SK-N-SH treated with all-trans-retinoic acid at 6 μM for 48 hours (cell line): ENCODE measurements at regions not wholly inside any gene's neighbourhood (a gene's known extent, or its start where the extent isn't known, plus 50 kb on each side); places are given as distances from the start of the nearest gene placed in this dataset.

ENCODE experiments used
- ATAC-seq: fragments of 200-7000 bp; cut with Tn5 transposase; 3 replicates; pipeline ENCODE4 v1.9.1; 2020; ENCODE audit warnings: mild to moderate bottlenecking, moderate library complexity
- ARNTL ChIP-seq: fragments of 450-650 bp; formaldehyde crosslinking; IDR thresholded peaks from 2 replicates; pipeline ENCODE4 v1.5.0; 2020; ENCODE audit warnings: low read depth, mild to moderate bottlenecking, moderate library complexity, borderline replicate concordance
- BACH2 ChIP-seq: fragments of 250-450 bp; sonication (Bioruptor Pico); IDR thresholded peaks from 2 replicates; pipeline ENCODE4 v1.9.0; 2021; ENCODE audit warnings: mild to moderate bottlenecking, borderline replicate concordance
- CREB5 ChIP-seq: fragments of 250-450 bp; sonication (Bioruptor Pico); IDR thresholded peaks from 2 replicates; pipeline ENCODE4 v1.5.1; 2020; ENCODE audit warnings: low read depth, mild to moderate bottlenecking, moderate library complexity
- CSDC2 ChIP-seq: fragments of 250-450 bp; sonication (Bioruptor Pico); IDR thresholded peaks from 2 replicates; pipeline ENCODE4 v1.5.0; 2020; ENCODE audit warnings: mild to moderate bottlenecking, moderate library complexity
- ESRRG ChIP-seq: fragments of 250-450 bp; sonication (Bioruptor Pico); IDR thresholded peaks from 2 replicates; pipeline ENCODE4 v1.6.1; 2021; ENCODE audit warnings: mild to moderate bottlenecking
- GLIS3 ChIP-seq: fragments of 250-450 bp; sonication (Bioruptor Pico); IDR thresholded peaks from 2 replicates; pipeline ENCODE4 v1.5.0; 2020; ENCODE audit warnings: mild to moderate bottlenecking, moderate library complexity
- ISL1 ChIP-seq: fragments of 250-450 bp; sonication (Bioruptor Pico); IDR thresholded peaks from 2 replicates; pipeline ENCODE4 v2.1.2; 2022; ENCODE audit warnings: mild to moderate bottlenecking, moderate library complexity
- OSR1 ChIP-seq: fragments of 250-450 bp; sonication (Bioruptor Pico); IDR thresholded peaks from 2 replicates; pipeline ENCODE4 v1.8.0; 2022; ENCODE audit warnings: moderate library complexity, mild to moderate bottlenecking, inconsistent platforms
- RARB ChIP-seq: fragments of 250-450 bp; sonication (Bioruptor Pico); IDR thresholded peaks from 2 replicates; pipeline ENCODE4 v1.8.0; 2021; ENCODE audit warnings: mild to moderate bottlenecking, moderate library complexity
- SNAI2 ChIP-seq: fragments of 250-450 bp; sonication (Bioruptor Pico); IDR thresholded peaks from 2 replicates; pipeline ENCODE4 v1.5.0; 2020; ENCODE audit warnings: mild to moderate bottlenecking, moderate library complexity
- TCF4 ChIP-seq: fragments of 250-450 bp; sonication (Bioruptor Pico); IDR thresholded peaks from 2 replicates; pipeline ENCODE4 v1.8.0; 2021; ENCODE audit warnings: mild to moderate bottlenecking, moderate library complexity, borderline replicate concordance
- TOX ChIP-seq: fragments of 250-450 bp; sonication (Bioruptor Pico); IDR thresholded peaks from 2 replicates; pipeline ENCODE4 v1.8.0; 2021; ENCODE audit warnings: mild to moderate bottlenecking, moderate library complexity, borderline replicate concordance
- ZC3H10 ChIP-seq: fragments of 250-450 bp; sonication (Bioruptor Pico); IDR thresholded peaks from 2 replicates; pipeline ENCODE4 v1.5.1; 2021; ENCODE audit warnings: mild to moderate bottlenecking, moderate library complexity
- ZFP3 ChIP-seq: fragments of 250-450 bp; sonication (Bioruptor Pico); IDR thresholded peaks from 2 replicates; pipeline ENCODE4 v1.5.0; 2020; ENCODE audit warnings: mild to moderate bottlenecking, moderate library complexity
- ZFP30 ChIP-seq: fragments of 450-650 bp; formaldehyde crosslinking; IDR thresholded peaks from 2 replicates; pipeline ENCODE4 v1.5.0; 2022; ENCODE audit warnings: mild to moderate bottlenecking, moderate library complexity
- ZNF565 ChIP-seq: fragments of 450-650 bp; formaldehyde crosslinking; conservative IDR thresholded peaks from 2 replicates; pipeline ENCODE4 v1.5.0; 2020; ENCODE audit warnings: low read depth, mild to moderate bottlenecking, moderate library complexity
- ZNF70 ChIP-seq: fragments of 450-650 bp; formaldehyde crosslinking; IDR thresholded peaks from 2 replicates; pipeline ENCODE4 v1.5.0; 2020; ENCODE audit warnings: mild to moderate bottlenecking, moderate library complexity
- ZNF8 ChIP-seq: fragments of 450-650 bp; formaldehyde crosslinking; IDR thresholded peaks from 2 replicates; pipeline ENCODE4 v1.5.0; 2020; ENCODE audit warnings: mild to moderate bottlenecking, moderate library complexity
- TF ChIP-seq, protein P1 (sequence below): fragments of 250-450 bp; sonication (Bioruptor Pico); IDR thresholded peaks from 2 replicates; pipeline ENCODE4 v1.5.1; 2021; ENCODE audit warnings: mild to moderate bottlenecking, moderate library complexity
- TF ChIP-seq, protein P2 (sequence below): fragments of 250-450 bp; sonication (Bioruptor Pico); IDR thresholded peaks from 2 replicates; pipeline ENCODE4 v1.8.0; 2021; ENCODE audit warnings: low read depth, mild to moderate bottlenecking, moderate library complexity, borderline replicate concordance
- TF ChIP-seq, protein P3 (sequence below): fragments of 250-450 bp; sonication (Bioruptor Pico); IDR thresholded peaks from 2 replicates; pipeline ENCODE4 v1.5.0; 2020; ENCODE audit warnings: mild to moderate bottlenecking, moderate library complexity
- TF ChIP-seq, protein P4 (sequence below): fragments of 250-450 bp; sonication (Bioruptor Pico); IDR thresholded peaks from 2 replicates; pipeline ENCODE4 v1.8.0; 2020; ENCODE audit warnings: mild to moderate bottlenecking, moderate library complexity, borderline replicate concordance

DNA sequence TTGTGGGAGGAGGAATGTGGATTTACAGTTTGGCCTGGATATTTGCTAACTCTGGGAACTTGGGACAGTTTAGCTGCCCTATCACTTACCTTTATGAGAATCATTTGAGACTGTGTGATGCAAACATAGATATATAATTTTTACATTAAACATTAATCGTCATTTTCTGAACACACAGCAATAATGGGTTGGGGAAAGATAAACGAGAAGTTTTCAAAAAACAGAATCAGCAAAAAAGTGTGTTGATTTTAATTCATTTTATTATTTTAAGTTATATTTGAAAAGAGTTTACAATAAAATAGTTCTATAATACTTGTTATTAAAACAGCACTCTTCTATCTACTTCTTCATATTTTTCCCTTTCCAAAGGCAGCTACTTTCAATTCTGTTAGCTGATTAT, 813.3 kb downstream of the SLC4A3 start:
- TF ChIP-seq CSDC2 (CRISPR knock-in tag), result no peak
- no peak for TF ChIP-seq ZFP30 (CRISPR knock-in tag)
- TF ChIP-seq, protein P1, sequence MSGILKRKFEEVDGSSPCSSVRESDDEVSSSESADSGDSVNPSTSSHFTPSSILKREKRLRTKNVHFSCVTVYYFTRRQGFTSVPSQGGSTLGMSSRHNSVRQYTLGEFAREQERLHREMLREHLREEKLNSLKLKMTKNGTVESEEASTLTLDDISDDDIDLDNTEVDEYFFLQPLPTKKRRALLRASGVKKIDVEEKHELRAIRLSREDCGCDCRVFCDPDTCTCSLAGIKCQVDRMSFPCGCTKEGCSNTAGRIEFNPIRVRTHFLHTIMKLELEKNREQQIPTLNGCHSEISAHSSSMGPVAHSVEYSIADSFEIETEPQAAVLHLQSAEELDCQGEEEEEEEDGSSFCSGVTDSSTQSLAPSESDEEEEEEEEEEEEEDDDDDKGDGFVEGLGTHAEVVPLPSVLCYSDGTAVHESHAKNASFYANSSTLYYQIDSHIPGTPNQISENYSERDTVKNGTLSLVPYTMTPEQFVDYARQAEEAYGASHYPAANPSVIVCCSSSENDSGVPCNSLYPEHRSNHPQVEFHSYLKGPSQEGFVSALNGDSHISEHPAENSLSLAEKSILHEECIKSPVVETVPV, result no peak
- no peak for TF ChIP-seq ESRRG (CRISPR knock-in tag)
- no peak for TF ChIP-seq BACH2
- no peak for TF ChIP-seq ZFP3 (CRISPR knock-in tag)
- no peak for TF ChIP-seq OSR1 (CRISPR knock-in tag)
- TF ChIP-seq, protein P2, sequence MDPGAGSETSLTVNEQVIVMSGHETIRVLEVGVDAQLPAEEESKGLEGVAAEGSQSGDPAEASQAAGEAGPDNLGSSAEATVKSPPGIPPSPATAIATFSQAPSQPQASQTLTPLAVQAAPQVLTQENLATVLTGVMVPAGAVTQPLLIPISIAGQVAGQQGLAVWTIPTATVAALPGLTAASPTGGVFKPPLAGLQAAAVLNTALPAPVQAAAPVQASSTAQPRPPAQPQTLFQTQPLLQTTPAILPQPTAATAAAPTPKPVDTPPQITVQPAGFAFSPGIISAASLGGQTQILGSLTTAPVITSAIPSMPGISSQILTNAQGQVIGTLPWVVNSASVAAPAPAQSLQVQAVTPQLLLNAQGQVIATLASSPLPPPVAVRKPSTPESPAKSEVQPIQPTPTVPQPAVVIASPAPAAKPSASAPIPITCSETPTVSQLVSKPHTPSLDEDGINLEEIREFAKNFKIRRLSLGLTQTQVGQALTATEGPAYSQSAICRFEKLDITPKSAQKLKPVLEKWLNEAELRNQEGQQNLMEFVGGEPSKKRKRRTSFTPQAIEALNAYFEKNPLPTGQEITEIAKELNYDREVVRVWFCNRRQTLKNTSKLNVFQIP (CRISPR knock-in tag), result no peak
- ATAC-seq, result no peak

GRCh38 chr2:220441404-220441803, 814.0 kb downstream of the SLC4A3 start:
- ATAC-seq, result no peak
- no peak for TF ChIP-seq ZFP30 (CRISPR knock-in tag)
- TF ChIP-seq, protein P1, result no peak
- TF ChIP-seq ARNTL (CRISPR knock-in tag), result no peak
- no peak for TF ChIP-seq CREB5
- no peak for TF ChIP-seq ZNF8 (CRISPR knock-in tag)
- TF ChIP-seq CSDC2 (CRISPR knock-in tag), result no peak
- TF ChIP-seq ESRRG (CRISPR knock-in tag), result no peak
- no peak for TF ChIP-seq ISL1
- no peak for TF ChIP-seq BACH2
- no peak for TF ChIP-seq RARB (CRISPR knock-in tag)
- TF ChIP-seq GLIS3, result no peak
- TF ChIP-seq SNAI2 (CRISPR knock-in tag), result no peak
- no peak for TF ChIP-seq ZNF565 (CRISPR knock-in tag)
- no peak for TF ChIP-seq TCF4
- TF ChIP-seq, protein P2 (CRISPR knock-in tag), result no peak
- TF ChIP-seq OSR1 (CRISPR knock-in tag), result no peak
- no peak for TF ChIP-seq TOX (CRISPR knock-in tag)

DNA sequence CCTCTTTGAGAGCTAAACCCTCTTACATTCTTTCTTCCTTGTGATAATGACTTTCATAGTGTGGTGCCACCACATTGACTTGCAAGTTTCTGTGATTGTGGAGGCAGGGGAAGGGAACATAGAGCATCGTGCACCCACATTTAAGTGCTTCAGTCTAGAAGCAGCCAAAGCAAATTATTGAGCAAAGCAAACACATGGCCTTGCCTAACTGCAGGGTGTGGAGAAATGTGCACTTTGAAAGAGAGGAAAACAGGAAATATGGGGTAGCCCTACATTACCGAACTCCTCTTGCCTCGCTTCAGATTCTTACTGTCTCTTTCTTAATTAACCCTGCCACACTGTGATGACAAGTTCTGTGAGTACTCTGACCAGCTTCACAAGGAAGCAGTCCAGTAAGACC, 814.6 kb downstream of the SLC4A3 start:
- no peak for ATAC-seq
- TF ChIP-seq CREB5 (no peak), ZC3H10 (CRISPR knock-in tag) (no peak), ZNF8 (CRISPR knock-in tag) (no peak), ESRRG (CRISPR knock-in tag) (no peak), ISL1 (no peak), OSR1 (CRISPR knock-in tag) (no peak), RARB (CRISPR knock-in tag) (no peak), CSDC2 (CRISPR knock-in tag) (no peak), TCF4 (no peak), ARNTL (CRISPR knock-in tag) (no peak), ZFP30 (CRISPR knock-in tag) (no peak), ZNF70 (no peak), ZFP3 (CRISPR knock-in tag) (no peak)
- TF ChIP-seq, protein P3, sequence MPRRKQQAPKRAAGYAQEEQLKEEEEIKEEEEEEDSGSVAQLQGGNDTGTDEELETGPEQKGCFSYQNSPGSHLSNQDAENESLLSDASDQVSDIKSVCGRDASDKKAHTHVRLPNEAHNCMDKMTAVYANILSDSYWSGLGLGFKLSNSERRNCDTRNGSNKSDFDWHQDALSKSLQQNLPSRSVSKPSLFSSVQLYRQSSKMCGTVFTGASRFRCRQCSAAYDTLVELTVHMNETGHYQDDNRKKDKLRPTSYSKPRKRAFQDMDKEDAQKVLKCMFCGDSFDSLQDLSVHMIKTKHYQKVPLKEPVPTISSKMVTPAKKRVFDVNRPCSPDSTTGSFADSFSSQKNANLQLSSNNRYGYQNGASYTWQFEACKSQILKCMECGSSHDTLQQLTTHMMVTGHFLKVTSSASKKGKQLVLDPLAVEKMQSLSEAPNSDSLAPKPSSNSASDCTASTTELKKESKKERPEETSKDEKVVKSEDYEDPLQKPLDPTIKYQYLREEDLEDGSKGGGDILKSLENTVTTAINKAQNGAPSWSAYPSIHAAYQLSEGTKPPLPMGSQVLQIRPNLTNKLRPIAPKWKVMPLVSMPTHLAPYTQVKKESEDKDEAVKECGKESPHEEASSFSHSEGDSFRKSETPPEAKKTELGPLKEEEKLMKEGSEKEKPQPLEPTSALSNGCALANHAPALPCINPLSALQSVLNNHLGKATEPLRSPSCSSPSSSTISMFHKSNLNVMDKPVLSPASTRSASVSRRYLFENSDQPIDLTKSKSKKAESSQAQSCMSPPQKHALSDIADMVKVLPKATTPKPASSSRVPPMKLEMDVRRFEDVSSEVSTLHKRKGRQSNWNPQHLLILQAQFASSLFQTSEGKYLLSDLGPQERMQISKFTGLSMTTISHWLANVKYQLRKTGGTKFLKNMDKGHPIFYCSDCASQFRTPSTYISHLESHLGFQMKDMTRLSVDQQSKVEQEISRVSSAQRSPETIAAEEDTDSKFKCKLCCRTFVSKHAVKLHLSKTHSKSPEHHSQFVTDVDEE (CRISPR knock-in tag), result no peak
- TF ChIP-seq, protein P1, result no peak
- TF ChIP-seq, protein P4, sequence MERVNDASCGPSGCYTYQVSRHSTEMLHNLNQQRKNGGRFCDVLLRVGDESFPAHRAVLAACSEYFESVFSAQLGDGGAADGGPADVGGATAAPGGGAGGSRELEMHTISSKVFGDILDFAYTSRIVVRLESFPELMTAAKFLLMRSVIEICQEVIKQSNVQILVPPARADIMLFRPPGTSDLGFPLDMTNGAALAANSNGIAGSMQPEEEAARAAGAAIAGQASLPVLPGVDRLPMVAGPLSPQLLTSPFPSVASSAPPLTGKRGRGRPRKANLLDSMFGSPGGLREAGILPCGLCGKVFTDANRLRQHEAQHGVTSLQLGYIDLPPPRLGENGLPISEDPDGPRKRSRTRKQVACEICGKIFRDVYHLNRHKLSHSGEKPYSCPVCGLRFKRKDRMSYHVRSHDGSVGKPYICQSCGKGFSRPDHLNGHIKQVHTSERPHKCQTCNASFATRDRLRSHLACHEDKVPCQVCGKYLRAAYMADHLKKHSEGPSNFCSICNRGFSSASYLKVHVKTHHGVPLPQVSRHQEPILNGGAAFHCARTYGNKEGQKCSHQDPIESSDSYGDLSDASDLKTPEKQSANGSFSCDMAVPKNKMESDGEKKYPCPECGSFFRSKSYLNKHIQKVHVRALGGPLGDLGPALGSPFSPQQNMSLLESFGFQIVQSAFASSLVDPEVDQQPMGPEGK (CRISPR knock-in tag), result no peak
